ENCODE measurements at regions not wholly inside any gene's neighbourhood (a gene's known extent, or its start where the extent isn't known, plus 50 kb on each side); places are given as distances from the start of the nearest gene placed in this dataset.

GRCh38 chr5:169494941-169495548 is 88.5 kb upstream of the SPDL1 start:
- TF ChIP-seq, protein P1, sequence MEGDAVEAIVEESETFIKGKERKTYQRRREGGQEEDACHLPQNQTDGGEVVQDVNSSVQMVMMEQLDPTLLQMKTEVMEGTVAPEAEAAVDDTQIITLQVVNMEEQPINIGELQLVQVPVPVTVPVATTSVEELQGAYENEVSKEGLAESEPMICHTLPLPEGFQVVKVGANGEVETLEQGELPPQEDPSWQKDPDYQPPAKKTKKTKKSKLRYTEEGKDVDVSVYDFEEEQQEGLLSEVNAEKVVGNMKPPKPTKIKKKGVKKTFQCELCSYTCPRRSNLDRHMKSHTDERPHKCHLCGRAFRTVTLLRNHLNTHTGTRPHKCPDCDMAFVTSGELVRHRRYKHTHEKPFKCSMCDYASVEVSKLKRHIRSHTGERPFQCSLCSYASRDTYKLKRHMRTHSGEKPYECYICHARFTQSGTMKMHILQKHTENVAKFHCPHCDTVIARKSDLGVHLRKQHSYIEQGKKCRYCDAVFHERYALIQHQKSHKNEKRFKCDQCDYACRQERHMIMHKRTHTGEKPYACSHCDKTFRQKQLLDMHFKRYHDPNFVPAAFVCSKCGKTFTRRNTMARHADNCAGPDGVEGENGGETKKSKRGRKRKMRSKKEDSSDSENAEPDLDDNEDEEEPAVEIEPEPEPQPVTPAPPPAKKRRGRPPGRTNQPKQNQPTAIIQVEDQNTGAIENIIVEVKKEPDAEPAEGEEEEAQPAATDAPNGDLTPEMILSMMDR (IDR thresholded peaks at IDR 0.05; ENCODE audit: unreplicated experiment in 3 of 3) = no peak

DNA sequence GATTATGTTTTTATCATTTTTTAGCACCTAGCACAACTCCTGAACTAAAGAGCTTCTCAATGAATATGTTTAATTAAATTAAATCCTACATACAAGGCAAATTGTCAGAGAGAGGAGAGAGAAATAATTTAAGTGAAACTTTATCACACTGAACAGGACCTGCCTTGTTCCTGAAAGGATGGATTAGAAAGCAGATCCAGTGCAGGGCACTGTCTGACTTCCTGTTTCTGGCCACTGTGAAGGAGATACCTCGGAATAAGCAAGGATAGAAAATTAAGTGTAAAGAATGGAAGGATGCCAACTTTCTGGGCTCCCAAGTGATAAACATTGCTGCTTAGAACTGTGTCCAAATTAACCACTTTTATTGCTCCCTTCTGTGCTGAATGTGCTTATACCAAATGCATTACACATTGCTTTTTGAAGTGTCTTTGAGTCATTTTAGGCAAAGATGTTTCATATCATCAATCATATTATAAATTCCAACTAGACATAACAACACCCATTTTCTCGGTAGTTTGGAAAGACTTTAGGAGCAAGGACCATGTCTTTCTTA is 89.1 kb upstream of the SPDL1 start:
- Mint-ChIP-seq H3K27ac (no peak overlapping the region), H3K36me3 (ENCODE audit: low read depth) (no peaks in the 10 kb centered on the region), H3K9me3 (peaks cover 8% of the 10 kb centered on the region), H3K4me1 (no peaks in the 10 kb centered on the region), H3K27me3 (ENCODE audit: low read depth) (peaks cover 4% of the 10 kb centered on the region), H3K4me3 (no peak overlapping the region)
- TF ChIP-seq, protein P1 (IDR thresholded peaks at IDR 0.05; ENCODE audit: unreplicated experiment in 3 of 3) = no peak

More at GRCh38 chr5:169494941-169495548, 88.5 kb upstream of the SPDL1 start:
- peaks cover 5% of the 10 kb centered on the region for H3K9me3 Mint-ChIP-seq
- peaks cover 4% of the 10 kb centered on the region for H3K27me3 Mint-ChIP-seq (ENCODE audit: low read depth)
- H3K4me3 Mint-ChIP-seq = no peak overlapping the region
- no peaks in the 10 kb centered on the region for H3K4me1 Mint-ChIP-seq
- no peak overlapping the region for H3K27ac Mint-ChIP-seq
- no peaks in the 10 kb centered on the region for H3K36me3 Mint-ChIP-seq (ENCODE audit: low read depth)

DNA sequence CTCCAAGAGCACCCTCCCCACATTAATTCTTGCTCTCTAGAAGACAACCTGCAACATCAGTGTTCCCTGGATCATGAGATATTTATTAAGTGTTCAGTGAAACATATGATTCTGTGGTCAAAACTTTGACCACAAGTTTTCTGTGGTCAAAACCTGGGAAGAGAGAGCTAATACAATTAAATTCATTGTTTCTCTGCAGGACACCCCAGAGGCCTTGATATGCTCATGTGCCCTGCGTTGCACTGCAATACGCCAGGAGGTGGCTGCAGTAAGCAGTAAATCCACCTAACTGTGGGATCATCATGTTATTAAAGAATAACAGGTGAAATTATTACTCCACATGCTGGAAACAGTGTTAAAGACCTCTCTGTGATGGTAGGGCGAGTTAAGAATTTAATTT is 109.3 kb upstream of the SPDL1 start:
- Mint-ChIP-seq H3K27me3 (ENCODE audit: low read depth) (peaks cover 16% of the 10 kb centered on the region), H3K9me3 (peaks cover 27% of the 10 kb centered on the region), H3K4me3 (no peak overlapping the region), H3K27ac (no peak overlapping the region), H3K4me1 (no peaks in the 10 kb centered on the region), H3K36me3 (ENCODE audit: low read depth) (no peaks in the 10 kb centered on the region)
- TF ChIP-seq, protein P1 (IDR thresholded peaks at IDR 0.05; ENCODE audit: unreplicated experiment in 3 of 3) = no peak

GRCh38 chr5:169472544-169472943 is 111.0 kb upstream of the SPDL1 start:
- Mint-ChIP-seq H3K27me3 (ENCODE audit: low read depth) (peaks cover 16% of the 10 kb centered on the region), H3K27ac (no peak overlapping the region), H3K36me3 (ENCODE audit: low read depth) (no peaks in the 10 kb centered on the region), H3K9me3 (peaks cover 13% of the 10 kb centered on the region), H3K4me1 (no peaks in the 10 kb centered on the region), H3K4me3 (no peak overlapping the region)
- TF ChIP-seq, protein P1 (IDR thresholded peaks at IDR 0.05; ENCODE audit: unreplicated experiment in 3 of 3) = no peak

GRCh38 chr5:169471021-169471420 is 112.6 kb upstream of the SPDL1 start:
- Mint-ChIP-seq H3K27me3 (ENCODE audit: low read depth) (peaks cover 16% of the 10 kb centered on the region), H3K36me3 (ENCODE audit: low read depth) (no peaks in the 10 kb centered on the region), H3K27ac (no peak overlapping the region), H3K4me1 (peaks cover 4% of the 10 kb centered on the region), H3K4me3 (no peak overlapping the region), H3K9me3 (peaks cover 8% of the 10 kb centered on the region)
- TF ChIP-seq, protein P1 (IDR thresholded peaks at IDR 0.05; ENCODE audit: unreplicated experiment in 3 of 3) = no peak
